ENCODE measurements at regions not wholly inside any gene's neighbourhood (a gene's known extent, or its start where the extent isn't known, plus 50 kb on each side); places are given as distances from the start of the nearest gene placed in this dataset.

GRCh38 chr11:27263046-27263445, 100.0 kb downstream of the CCDC34 start:
- H3K4ac ChIP-seq (ENCODE audit: low read depth, low read length): no peak overlapping the region
- no peak overlapping the region for H3K9ac ChIP-seq (ENCODE audit: low read length)
- H3K14ac ChIP-seq (ENCODE audit: low read length): no peak overlapping the region
- no peak overlapping the region for H3K23ac ChIP-seq (ENCODE audit: low read length)
- no peak overlapping the region for H4K12ac ChIP-seq (ENCODE audit: low read depth, low read length)
- DNase-seq: no peak
- H3K4me3 ChIP-seq (ENCODE audit: low read depth, low read length): no peak overlapping the region
- H4K8ac ChIP-seq (ENCODE audit: low read depth, low read length): no peak overlapping the region
- H3K79me1 ChIP-seq (ENCODE audit: low read length): peaks cover 1% of the 10 kb centered on the region
- no peak overlapping the region for H2BK12ac ChIP-seq (ENCODE audit: low read length)
- no peaks in the 10 kb centered on the region for H3K79me2 ChIP-seq (ENCODE audit: control insufficient read depth, insufficient read depth, low read length, poor library complexity)
- H2BK120ac ChIP-seq (ENCODE audit: insufficient read depth, low read length, poor library complexity): no peak overlapping the region
- no peak overlapping the region for H2BK5ac ChIP-seq (ENCODE audit: low read depth, low read length, poor library complexity)
- no peaks in the 10 kb centered on the region for H3K36me3 ChIP-seq (ENCODE audit: control insufficient read depth in 1 of 2, insufficient read depth in 2 of 2, low read length in 2 of 2)
- H2AK5ac ChIP-seq (ENCODE audit: low read length): no peak overlapping the region
- no peak overlapping the region for H2AFZ ChIP-seq (ENCODE audit: insufficient read depth, low read length, poor library complexity)
- H3K27me3 ChIP-seq (ENCODE audit: insufficient read depth, low read length): no peaks in the 10 kb centered on the region
- H3K4me1 ChIP-seq (ENCODE audit: control insufficient read depth in 1 of 2, insufficient read depth in 2 of 2, low read length in 2 of 2): no peaks in the 10 kb centered on the region
- no peaks in the 10 kb centered on the region for H3K9me3 ChIP-seq (ENCODE audit: insufficient read depth, low read depth, low read length)
- no peak overlapping the region for H3K27ac ChIP-seq (ENCODE audit: low read depth, low read length)
- no peak overlapping the region for H3K4me2 ChIP-seq (ENCODE audit: low read length)
- no peak overlapping the region for H4K91ac ChIP-seq (ENCODE audit: low read depth, low read length)
- no peak overlapping the region for H3K18ac ChIP-seq (ENCODE audit: low read length)

- peak overlapping the region; percentile 84 for H2BK5ac ChIP-seq (ENCODE audit: low read depth, low read length, poor library complexity)
- no peaks in the 10 kb centered on the region for H3K27me3 ChIP-seq (ENCODE audit: insufficient read depth, low read length)
- H3K18ac ChIP-seq (ENCODE audit: low read length): no peak overlapping the region
- no peak overlapping the region for H2AK5ac ChIP-seq (ENCODE audit: low read length)
- H2BK120ac ChIP-seq (ENCODE audit: insufficient read depth, low read length, poor library complexity): peak overlapping the region; percentile 96
- H4K8ac ChIP-seq (ENCODE audit: low read depth, low read length): peak overlapping the region; percentile 19
- H3K14ac ChIP-seq (ENCODE audit: low read length): peak overlapping the region; percentile 34
- no peak overlapping the region for H3K4me2 ChIP-seq (ENCODE audit: low read length)
- peak; percentile 57 to 86 for DNase-seq
- H3K4me1 ChIP-seq (ENCODE audit: control insufficient read depth in 1 of 2, insufficient read depth in 2 of 2, low read length in 2 of 2): peaks cover 6 to 11% of the 10 kb centered on the region in 2 experiments
- no peaks in the 10 kb centered on the region for H3K36me3 ChIP-seq (ENCODE audit: control insufficient read depth in 1 of 2, insufficient read depth in 2 of 2, low read length in 2 of 2)
- no peak overlapping the region for H3K4me3 ChIP-seq (ENCODE audit: low read depth, low read length)
- H3K27ac ChIP-seq (ENCODE audit: low read depth, low read length): no peak overlapping the region
- peaks cover 24% of the 10 kb centered on the region for H3K79me1 ChIP-seq (ENCODE audit: low read length)
- H2BK12ac ChIP-seq (ENCODE audit: low read length): peak overlapping the region; percentile 87
- H2AFZ ChIP-seq (ENCODE audit: insufficient read depth, low read length, poor library complexity): no peak overlapping the region
- no peaks in the 10 kb centered on the region for H3K9me3 ChIP-seq (ENCODE audit: insufficient read depth, low read depth, low read length)
- H3K9ac ChIP-seq (ENCODE audit: low read length): no peak overlapping the region
- H4K91ac ChIP-seq (ENCODE audit: low read depth, low read length): peak overlapping the region; percentile 85
- H3K23ac ChIP-seq (ENCODE audit: low read length): no peak overlapping the region
- H4K12ac ChIP-seq (ENCODE audit: low read depth, low read length): no peak overlapping the region
- H3K4ac ChIP-seq (ENCODE audit: low read depth, low read length): no peak overlapping the region
- peaks cover 2% of the 10 kb centered on the region for H3K79me2 ChIP-seq (ENCODE audit: control insufficient read depth, insufficient read depth, low read length, poor library complexity)
These were observed 107.6 kb downstream of the CCDC34 start for GRCh38 chr11:27255447-27255828.

GRCh38 chr11:27254744-27255446, 108.1 kb downstream of the CCDC34 start:
- Histone ChIP-seq H3K23ac (ENCODE audit: low read length) (no peak overlapping the region), H2AK5ac (ENCODE audit: low read length) (no peak overlapping the region), H2BK5ac (ENCODE audit: low read depth, low read length, poor library complexity) (no peak overlapping the region), H3K18ac (ENCODE audit: low read length) (no peak overlapping the region), H3K14ac (ENCODE audit: low read length) (no peak overlapping the region), H3K79me2 (ENCODE audit: control insufficient read depth, insufficient read depth, low read length, poor library complexity) (peaks cover 2% of the 10 kb centered on the region), H3K27ac (ENCODE audit: low read depth, low read length) (peak overlapping the region; percentile 46), H2AFZ (ENCODE audit: insufficient read depth, low read length, poor library complexity) (no peak overlapping the region), H3K9me3 (ENCODE audit: insufficient read depth, low read depth, low read length) (no peaks in the 10 kb centered on the region), H3K36me3 (ENCODE audit: control insufficient read depth in 1 of 2, insufficient read depth in 2 of 2, low read length in 2 of 2) (no peaks in the 10 kb centered on the region), H3K27me3 (ENCODE audit: insufficient read depth, low read length) (no peaks in the 10 kb centered on the region), H3K4me3 (ENCODE audit: low read depth, low read length) (no peak overlapping the region), H2BK120ac (ENCODE audit: insufficient read depth, low read length, poor library complexity) (no peak overlapping the region), H3K4me2 (ENCODE audit: low read length) (no peak overlapping the region), H3K9ac (ENCODE audit: low read length) (no peak overlapping the region), H3K4ac (ENCODE audit: low read depth, low read length) (no peak overlapping the region), H4K91ac (ENCODE audit: low read depth, low read length) (no peak overlapping the region), H4K8ac (ENCODE audit: low read depth, low read length) (no peak overlapping the region), H3K79me1 (ENCODE audit: low read length) (peaks cover 24% of the 10 kb centered on the region), H4K12ac (ENCODE audit: low read depth, low read length) (no peak overlapping the region), H3K4me1 (ENCODE audit: control insufficient read depth in 1 of 2, insufficient read depth in 2 of 2, low read length in 2 of 2) (peaks cover 6 to 11% of the 10 kb centered on the region in 2 experiments), H2BK12ac (ENCODE audit: low read length) (no peak overlapping the region)
- no CpG with 5 or more reads among the region's 1 CpG for WGBS (ENCODE audit: extremely low coverage, insufficient coverage, insufficient read length)
- peak; percentile 70 to 91 for DNase-seq

GRCh38 chr11:27253224-27253623, 109.8 kb downstream of the CCDC34 start:
- DNase-seq: no peak
- H3K9me3 ChIP-seq (ENCODE audit: insufficient read depth, low read depth, low read length): no peaks in the 10 kb centered on the region
- no CpG with 5 or more reads among the region's 1 CpG for WGBS (ENCODE audit: extremely low coverage, insufficient coverage, insufficient read length)

More at GRCh38 chr11:27253224-27253623, 109.8 kb downstream of the CCDC34 start:
- Histone ChIP-seq H3K9ac (ENCODE audit: low read length) (no peak overlapping the region), H2BK12ac (ENCODE audit: low read length) (peak overlapping the region; percentile 93), H2AFZ (ENCODE audit: insufficient read depth, low read length, poor library complexity) (no peak overlapping the region), H3K27me3 (ENCODE audit: insufficient read depth, low read length) (no peaks in the 10 kb centered on the region), H4K91ac (ENCODE audit: low read depth, low read length) (peak overlapping the region; percentile 83), H3K14ac (ENCODE audit: low read length) (no peak overlapping the region), H3K4me1 (ENCODE audit: control insufficient read depth in 1 of 2, insufficient read depth in 2 of 2, low read length in 2 of 2) (peaks cover 6 to 19% of the 10 kb centered on the region in 2 experiments), H3K79me2 (ENCODE audit: control insufficient read depth, insufficient read depth, low read length, poor library complexity) (peaks cover 2% of the 10 kb centered on the region), H2AK5ac (ENCODE audit: low read length) (peak overlapping the region; percentile 88), H3K4ac (ENCODE audit: low read depth, low read length) (no peak overlapping the region), H2BK120ac (ENCODE audit: insufficient read depth, low read length, poor library complexity) (peak overlapping the region; percentile 76), H2BK5ac (ENCODE audit: low read depth, low read length, poor library complexity) (peak overlapping the region; percentile 79), H4K8ac (ENCODE audit: low read depth, low read length) (no peak overlapping the region), H3K18ac (ENCODE audit: low read length) (no peak overlapping the region), H3K79me1 (ENCODE audit: low read length) (peaks cover 22% of the 10 kb centered on the region), H3K27ac (ENCODE audit: low read depth, low read length) (peak overlapping the region; percentile 97), H4K12ac (ENCODE audit: low read depth, low read length) (no peak overlapping the region), H3K36me3 (ENCODE audit: control insufficient read depth in 1 of 2, insufficient read depth in 2 of 2, low read length in 2 of 2) (no peaks in the 10 kb centered on the region), H3K4me2 (ENCODE audit: low read length) (no peak overlapping the region), H3K4me3 (ENCODE audit: low read depth, low read length) (no peak overlapping the region), H3K23ac (ENCODE audit: low read length) (no peak overlapping the region)
